Stomach (tissue), 8 donors: ENCODE measurements at regions not wholly inside any gene's neighbourhood (a gene's known extent, or its start where the extent isn't known, plus 50 kb on each side); places are given as distances from the start of the nearest gene placed in this dataset.

Experiments
- DNase-seq, 2 donors: peaks; one replicate each; pipeline versions ENCODE4 v3.0.0 to v3.0.0-alpha.2; 2013 to 2019
- H3K27ac ChIP-seq, 5 donors: fragments of 200-600 bp in 4 of 5; sonication (generic) in 4 of 5; one replicate each; pipeline ENCODE4 v1.5.1; 2013 to 2019; ENCODE audit warnings: mild to moderate bottlenecking in 1 of 5, moderate library complexity in 1 of 5
- H3K27me3 ChIP-seq, 3 donors: fragments of 200-600 bp; sonication (generic); one replicate each; pipeline ENCODE4 v1.5.1; 2017 to 2019; ENCODE audit warnings: mixed run types in 1 of 3
- H3K36me3 ChIP-seq, 4 donors: fragments of 200-600 bp; sonication (generic); 1 replicate in 3 of 4; 2 replicates in 1 of 4; pipeline ENCODE4 v1.5.1; 2016 to 2019
- H3K4me1 ChIP-seq, 4 donors: fragments of 200-600 bp; sonication (generic); one replicate each; pipeline ENCODE4 v1.5.1; 2016 to 2019
- H3K4me3 ChIP-seq, 4 donors: fragments of 200-600 bp; sonication (generic) in 3 of 4; one replicate each; pipeline ENCODE4 v1.5.1; 2016 to 2019; ENCODE audit warnings: mild to moderate bottlenecking in 1 of 4
- H3K9me3 ChIP-seq, 4 donors: fragments of 200-600 bp; sonication (generic); one replicate each; pipeline ENCODE4 v1.5.1; 2016 to 2019
- CTCF ChIP-seq, 7 experiments: fragments of 450-650 bp in 4 of 7; fragments of 200-600 bp in 3 of 7; sonication (generic) in 3 of 7; IDR thresholded peaks; one replicate each; pipeline ENCODE4 v1.5.1; 2016 to 2019; ENCODE audit warnings: antibody characterized with exemption in 7 of 7, control low read depth in 2 of 7, mild to moderate bottlenecking in 1 of 7
- EP300 ChIP-seq: sonication (generic); formaldehyde crosslinking; IDR thresholded peaks from one replicate; pipeline ENCODE4 v1.6.1; 2017; ENCODE audit warnings: antibody characterized with exemption
- POLR2A ChIP-seq, 4 donors: fragments of 450-650 bp; IDR thresholded peaks; one replicate each; pipeline ENCODE4 v1.6.1; 2016; ENCODE audit warnings: antibody characterized with exemption in 4 of 4, control low read depth in 2 of 4, mild to moderate bottlenecking in 1 of 4, moderate library complexity in 1 of 4
- POLR2AphosphoS5 ChIP-seq, 3 donors: sonication (generic); formaldehyde crosslinking; IDR thresholded peaks; one replicate each; pipeline ENCODE4 v1.6.1; 2016; ENCODE audit warnings: antibody characterized with exemption in 3 of 3
- whole genome bisulfite sequencing, 5 donors: extraction: QIAGEN DNeasy Blood & Tissue Kit in 3 of 5; methylation state at CpG; one replicate each; pipeline versions ENCODE4 v1.1.5 to v1.1.7; 2013 to 2018; 5-methylcytosine and 5-hydroxymethylcytosine counted together
- intact Hi-C: fragments of 100-400 bp; cut with DNase I; formaldehyde crosslinking; loops from one replicate; pipeline ENCODE4 v1.15.1; 2023; ENCODE audit warnings: low total_unique reads
- donor health status: healthy with polysubstance abuse.
- donor health status: Bipolar disorder and iron deficiency.
- donor health status: healthy.

DNA sequence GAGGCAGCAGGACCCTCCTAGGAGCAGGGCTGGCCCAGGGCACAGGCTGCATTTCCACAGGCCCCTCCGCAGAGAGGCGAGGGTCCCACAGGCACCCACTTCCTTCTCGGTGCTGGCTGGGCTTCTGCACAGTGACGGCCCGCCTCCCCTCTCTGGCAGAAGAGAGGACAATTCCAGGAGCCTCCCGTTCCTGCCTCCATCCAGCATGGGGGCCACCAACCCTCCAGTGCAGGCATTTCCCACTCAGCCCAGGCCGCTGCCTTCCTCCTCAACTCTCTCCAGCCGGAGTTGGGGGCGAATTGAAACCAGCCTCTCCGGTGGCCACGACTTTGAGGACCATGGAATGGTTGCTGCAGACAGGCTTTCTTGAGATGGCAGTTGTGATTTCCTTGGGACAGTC is 125.0 kb upstream of the PPP2R2D start:
- H3K27ac ChIP-seq = no peak overlapping the region
- H3K4me1 ChIP-seq = no peaks in the 10 kb centered on the region
- peak in 1 of 2 donors; percentile 18 for DNase-seq
- no peaks in the 10 kb centered on the region for H3K36me3 ChIP-seq
- H3K27me3 ChIP-seq = peaks cover 0 to 3% (median 0%) of the 10 kb centered on the region in 3 donors
- H3K9me3 ChIP-seq = peaks cover 24 to 50% (median 36%) of the 10 kb centered on the region in 4 donors
- 78 to 96% (median 85%) methylated on average over 10 to 11 of the region's 11 CpGs for WGBS, 5 donors
- no peak overlapping the region for H3K4me3 ChIP-seq
- intact Hi-C loops = no loop called here
- TF ChIP-seq POLR2A (IDR thresholded peaks at IDR 0.05) (no peak), POLR2AphosphoS5 (IDR thresholded peaks at IDR 0.05) (no peak), EP300 (no peak), CTCF (IDR thresholded peaks at IDR 0.05) (no peak)

DNA sequence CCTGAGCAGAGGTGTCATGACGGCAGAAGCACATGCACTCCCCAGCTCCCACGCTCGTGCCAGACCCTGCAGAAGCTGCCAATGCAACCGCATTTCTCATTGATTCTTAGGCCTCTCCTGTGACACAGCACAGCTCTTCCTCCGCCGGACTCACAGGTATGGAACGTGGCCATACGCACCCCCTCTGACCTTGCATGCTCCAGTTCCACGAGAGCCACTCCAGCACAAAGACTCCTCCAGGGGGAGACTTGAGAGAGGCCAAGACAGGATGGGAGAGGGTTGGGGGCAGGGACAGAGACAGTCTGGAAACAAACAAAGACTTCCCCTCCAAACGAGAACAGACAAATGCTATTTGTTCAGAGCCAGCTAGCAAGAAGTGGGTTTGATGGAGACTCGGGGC is 124.3 kb upstream of the PPP2R2D start:
- no peaks in the 10 kb centered on the region for H3K4me1 ChIP-seq
- H3K36me3 ChIP-seq = no peaks in the 10 kb centered on the region
- H3K9me3 ChIP-seq = peaks cover 24 to 50% (median 36%) of the 10 kb centered on the region in 4 donors
- H3K27ac ChIP-seq = no peak overlapping the region
- H3K27me3 ChIP-seq = peaks cover 0 to 3% (median 0%) of the 10 kb centered on the region in 3 donors
- peak in 1 of 2 donors; percentile 15 for DNase-seq
- no peak for TF ChIP-seq EP300
- TF ChIP-seq POLR2AphosphoS5 (IDR thresholded peaks at IDR 0.05) = no peak
- no peak for TF ChIP-seq POLR2A (IDR thresholded peaks at IDR 0.05)
- TF ChIP-seq CTCF (IDR thresholded peaks at IDR 0.05) = no peak
- intact Hi-C loops = no loop called here
- no peak overlapping the region for H3K4me3 ChIP-seq
- WGBS, 5 donors = 78 to 89% (median 83%) methylated on average over 11 of the region's 11 CpGs

- intact Hi-C loops = no loop called here
- no peaks in the 10 kb centered on the region for H3K36me3 ChIP-seq
- WGBS, 5 donors = 86 to 94% (median 93%) methylated on average over 5 of the region's 5 CpGs
- H3K27me3 ChIP-seq = peaks cover 0 to 3% (median 0%) of the 10 kb centered on the region in 3 donors
- peaks cover 24 to 50% (median 36%) of the 10 kb centered on the region in 4 donors for H3K9me3 ChIP-seq
- TF ChIP-seq POLR2A (IDR thresholded peaks at IDR 0.05) (no peak), POLR2AphosphoS5 (IDR thresholded peaks at IDR 0.05) (no peak), EP300 (no peak), CTCF (IDR thresholded peaks at IDR 0.05) (no peak)
- no peaks in the 10 kb centered on the region for H3K4me1 ChIP-seq
- H3K27ac ChIP-seq = no peak overlapping the region
- H3K4me3 ChIP-seq = no peak overlapping the region
- DNase-seq = no peak
Measured at GRCh38 chr10:131777162-131777561, 123.6 kb upstream of the PPP2R2D start.

DNA sequence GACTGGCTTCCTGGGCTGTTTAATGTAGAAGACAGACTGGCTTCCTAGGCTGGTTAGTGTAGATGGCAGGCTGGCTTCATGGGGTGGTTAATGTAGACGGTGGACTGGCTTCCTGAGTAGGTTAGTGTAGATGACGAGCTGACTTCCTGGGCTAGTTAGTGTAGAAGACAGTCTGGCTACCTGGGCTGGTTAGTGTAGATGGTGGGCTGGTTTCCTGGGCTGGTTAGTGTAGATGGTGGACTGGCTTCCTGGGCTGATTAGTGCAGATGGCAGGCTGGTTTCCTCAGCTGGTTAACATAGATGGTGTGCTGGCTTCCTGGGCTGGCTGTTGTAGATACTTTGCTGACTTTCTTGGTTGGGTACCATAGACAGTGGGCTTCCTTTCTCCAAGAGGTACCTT is 122.9 kb upstream of the PPP2R2D start:
- H3K4me3 ChIP-seq = no peak overlapping the region

More for the DNA sequence above, 122.9 kb upstream of the PPP2R2D start:
- peak in 1 of 2 donors; percentile 3 for DNase-seq
- no peak overlapping the region for H3K27ac ChIP-seq
- H3K36me3 ChIP-seq = no peaks in the 10 kb centered on the region
- H3K4me1 ChIP-seq = no peaks in the 10 kb centered on the region
- H3K9me3 ChIP-seq = peaks cover 24 to 53% (median 36%) of the 10 kb centered on the region in 4 donors
- intact Hi-C loops = no loop called here
- TF ChIP-seq POLR2AphosphoS5 (IDR thresholded peaks at IDR 0.05) (no peak), CTCF (IDR thresholded peaks at IDR 0.05) (no peak), EP300 (no peak), POLR2A (IDR thresholded peaks at IDR 0.05) (no peak)
- peaks cover 0 to 3% (median 0%) of the 10 kb centered on the region in 3 donors for H3K27me3 ChIP-seq
- WGBS, 5 donors = 77 to 92% (median 83%) methylated on average over 2 of the region's 2 CpGs
